Neural crest cell (in vitro differentiated cells): ENCODE measurements at regions not wholly inside any gene's neighbourhood (a gene's known extent, or its start where the extent isn't known, plus 50 kb on each side); places are given as distances from the start of the nearest gene placed in this dataset.
"Not testable (repeated sequence)": the region's sequence is repeated elsewhere in the genome, so short reads cannot be mapped to it uniquely, and the experiment has no call there.

Experiments used
- DNase-seq: peaks from one replicate; pipeline ENCODE4 v3.0.0; 2021; ENCODE audit warnings: low read depth, mixed read lengths, low spot score
- H3K27ac Mint-ChIP-seq: one replicate; pipeline ENCODE4 v1.8.0; 2021; ENCODE audit warnings: mild to moderate bottlenecking, mixed read lengths; ENCODE audit not compliant: unreplicated experiment
- H3K27me3 Mint-ChIP-seq: 2 replicates; pipeline ENCODE4 v1.8.0; 2021; ENCODE audit warnings: low read depth, mild to moderate bottlenecking, mixed read lengths
- H3K36me3 Mint-ChIP-seq: 2 replicates; pipeline ENCODE4 v1.8.0; 2021; ENCODE audit warnings: low read depth, mild to moderate bottlenecking, mixed read lengths
- H3K4me1 Mint-ChIP-seq: 2 replicates; pipeline ENCODE4 v1.8.0; 2021; ENCODE audit warnings: mixed read lengths
- H3K4me3 Mint-ChIP-seq: one replicate; pipeline ENCODE4 v1.8.0; 2021; ENCODE audit warnings: mild to moderate bottlenecking, mixed read lengths
- H3K9me3 Mint-ChIP-seq: 2 replicates; pipeline ENCODE4 v1.8.0; 2021; ENCODE audit warnings: mixed read lengths
- CTCF ChIP-seq: fragments of 200-600 bp; sonication (generic); conservative IDR thresholded peaks from 2 replicates; pipeline ENCODE4 v1.5.0; 2021; ENCODE audit warnings: antibody characterized with exemption, mild to moderate bottlenecking

GRCh38 chr16:62751218-62751617 lies 715.0 kb upstream of the CDH8 start:
- TF ChIP-seq CTCF, result no peak
- DNase-seq, result no peak
- Mint-ChIP-seq H3K4me1 (no peaks in the 10 kb centered on the region), H3K27ac (no peak overlapping the region), H3K27me3 (no peaks in the 10 kb centered on the region), H3K9me3 (no peaks in the 10 kb centered on the region), H3K36me3 (peaks cover 3% of the 10 kb centered on the region), H3K4me3 (no peak overlapping the region)

GRCh38 chr16:62741692-62742091 lies 705.5 kb upstream of the CDH8 start:
- Mint-ChIP-seq H3K9me3 (no peaks in the 10 kb centered on the region), H3K27ac (no peak overlapping the region), H3K4me1 (no peaks in the 10 kb centered on the region), H3K36me3 (peaks cover 2% of the 10 kb centered on the region), H3K27me3 (no peaks in the 10 kb centered on the region), H3K4me3 (no peak overlapping the region)
- TF ChIP-seq CTCF, result no peak
- no peak for DNase-seq

- Mint-ChIP-seq H3K4me3 (no peak overlapping the region), H3K36me3 (peaks cover 2% of the 10 kb centered on the region), H3K9me3 (no peaks in the 10 kb centered on the region), H3K4me1 (no peaks in the 10 kb centered on the region), H3K27ac (no peak overlapping the region), H3K27me3 (no peaks in the 10 kb centered on the region)
- TF ChIP-seq CTCF, result no peak
- no peak for DNase-seq
Observed at GRCh38 chr16:62738666-62739460, 702.6 kb upstream of the CDH8 start.

DNA sequence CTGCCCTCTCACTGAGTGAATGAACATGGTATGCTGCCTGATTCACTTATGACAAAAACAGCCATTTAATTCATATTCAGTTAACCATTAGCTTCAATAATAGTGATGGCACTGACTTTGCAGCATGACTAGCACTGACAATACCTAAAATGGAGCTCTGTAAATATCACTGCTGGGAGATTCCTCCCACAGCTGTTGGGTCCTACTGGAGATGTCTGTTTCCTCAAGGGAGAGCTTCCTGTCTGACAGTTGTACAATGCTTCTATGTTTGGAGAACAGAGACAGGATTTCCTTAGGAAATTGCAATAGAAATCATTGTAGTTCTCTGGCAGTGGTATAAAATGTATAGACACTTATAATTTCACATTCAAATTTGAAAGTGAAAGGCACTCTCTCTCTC lies 695.9 kb upstream of the CDH8 start:
- H3K27ac Mint-ChIP-seq, result no peak overlapping the region
- no peak for TF ChIP-seq CTCF
- peaks cover 1% of the 10 kb centered on the region for H3K9me3 Mint-ChIP-seq
- DNase-seq, result no peak
- no peaks in the 10 kb centered on the region for H3K27me3 Mint-ChIP-seq
- H3K36me3 Mint-ChIP-seq, result no peaks in the 10 kb centered on the region
- H3K4me1 Mint-ChIP-seq, result peaks cover 6% of the 10 kb centered on the region
- no peak overlapping the region for H3K4me3 Mint-ChIP-seq

GRCh38 chr16:62724670-62725269 lies 688.5 kb upstream of the CDH8 start:
- not testable (repeated sequence) for H3K4me3 Mint-ChIP-seq, H3K36me3 Mint-ChIP-seq, H3K4me1 Mint-ChIP-seq, H3K27ac Mint-ChIP-seq, DNase-seq, H3K27me3 Mint-ChIP-seq
- H3K9me3 Mint-ChIP-seq, result peaks cover 14% of the 10 kb centered on the region

DNA sequence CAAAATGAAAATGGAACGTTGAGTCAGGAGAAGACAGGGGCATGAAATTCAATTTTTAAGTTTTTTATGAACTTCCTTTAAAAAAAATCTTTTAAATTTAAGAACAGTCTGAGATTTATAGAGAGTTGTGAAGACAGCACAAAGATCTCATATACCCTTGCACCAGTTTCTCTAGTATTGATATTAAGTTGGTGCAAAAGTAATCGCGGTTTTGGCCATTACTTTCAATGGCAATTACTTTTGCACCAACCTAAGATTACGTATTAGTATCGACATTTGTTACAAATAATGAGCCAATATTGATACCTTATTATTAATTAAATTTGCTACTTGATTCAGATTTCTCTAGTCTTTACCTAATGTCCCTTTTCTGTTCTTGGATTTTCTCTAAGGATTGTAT lies 684.4 kb upstream of the CDH8 start:
- DNase-seq, result no peak
- peaks cover 1% of the 10 kb centered on the region for H3K36me3 Mint-ChIP-seq
- no peaks in the 10 kb centered on the region for H3K4me1 Mint-ChIP-seq
- no peak overlapping the region for H3K4me3 Mint-ChIP-seq
- no peak for TF ChIP-seq CTCF
- no peaks in the 10 kb centered on the region for H3K27me3 Mint-ChIP-seq
- no peak overlapping the region for H3K27ac Mint-ChIP-seq
- peaks cover 7% of the 10 kb centered on the region for H3K9me3 Mint-ChIP-seq
